Stimulated activated CD8-positive, alpha-beta memory T cell treated with anti-CD3 and anti-CD28 coated beads, Interleukin-15, amount 100 ng/mL, for 1 hour (primary cell): ENCODE measurements at regions not wholly inside any gene's neighbourhood (a gene's known extent, or its start where the extent isn't known, plus 50 kb on each side); places are given as distances from the start of the nearest gene placed in this dataset.

Experiments used
- DNase-seq: peaks from one replicate; pipeline ENCODE4 v3.0.0-alpha.2; 2020; ENCODE audit warnings: low read depth

DNA sequence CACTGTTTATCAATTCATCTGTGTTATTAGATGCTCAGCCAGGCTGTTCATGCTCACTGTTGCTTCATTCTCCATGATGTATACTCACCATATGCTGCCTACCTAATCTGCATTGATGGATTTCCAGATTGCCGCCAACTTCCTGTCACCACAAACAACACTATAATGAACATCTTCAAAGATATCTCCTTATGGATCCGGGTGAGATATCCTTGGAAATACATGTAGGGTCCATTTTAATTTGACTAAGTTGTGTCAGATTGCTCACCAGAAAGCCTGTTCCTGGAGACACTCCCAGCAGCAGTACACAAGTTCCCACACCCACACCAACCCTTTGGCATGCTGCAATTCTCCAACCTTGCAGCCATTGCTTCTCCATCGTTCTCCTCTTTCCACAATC is 547.5 kb upstream of the TNP1 start:
- no peak for DNase-seq

DNA sequence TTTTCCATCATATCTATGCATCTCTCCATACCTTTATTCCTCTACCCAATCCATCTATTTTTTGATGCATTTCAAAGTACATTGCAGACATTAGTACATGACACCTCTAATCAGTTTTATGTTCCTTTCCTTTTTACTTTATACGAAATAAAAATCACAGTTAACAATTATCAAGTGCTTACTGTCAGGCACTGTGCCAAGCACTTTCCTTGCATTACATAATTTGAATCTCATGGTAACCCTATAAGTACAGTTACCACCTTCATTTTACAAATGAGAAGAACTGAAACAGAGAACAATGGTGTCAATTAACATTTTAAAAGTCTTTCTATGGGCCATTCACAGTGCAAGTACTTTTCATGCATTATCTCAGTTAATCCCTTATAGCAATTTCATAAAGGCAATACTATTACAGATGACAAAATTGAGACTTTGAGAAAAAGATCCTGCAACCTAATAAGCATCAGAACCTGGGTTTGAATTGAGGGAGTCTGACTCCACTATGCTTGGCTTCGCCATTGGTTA is 544.4 kb upstream of the TNP1 start:
- DNase-seq: no peak

DNA sequence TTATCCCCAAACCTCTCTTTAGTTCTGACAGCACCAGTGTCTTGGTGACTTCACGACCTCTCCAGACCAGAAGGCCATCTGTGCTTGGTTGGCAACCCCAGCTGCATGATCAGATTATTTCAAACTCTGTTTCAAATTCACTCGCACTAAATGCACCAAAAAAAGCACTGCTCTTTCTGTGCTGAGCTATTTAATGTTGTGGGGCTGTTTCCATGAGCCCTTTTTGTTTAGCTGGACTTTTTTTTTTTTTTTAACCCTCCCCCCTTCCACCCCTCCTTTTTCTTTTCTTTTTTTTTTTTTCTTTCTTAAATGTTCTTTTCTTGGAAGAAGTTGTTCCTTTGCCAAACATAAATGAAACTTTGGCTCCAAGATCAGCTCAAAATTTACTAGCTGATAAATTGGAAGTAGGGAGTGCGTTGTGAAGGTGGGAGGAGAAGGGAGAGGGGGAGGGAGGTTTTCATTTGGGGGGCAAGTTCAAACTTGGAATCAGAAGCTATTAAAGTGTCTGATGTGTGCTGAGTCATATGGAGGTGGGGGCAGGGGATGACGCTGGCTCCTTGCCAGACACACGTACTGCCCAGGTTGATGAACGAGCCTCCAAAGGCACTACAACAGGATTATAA is 543.0 kb upstream of the TNP1 start:
- no peak for DNase-seq

DNA sequence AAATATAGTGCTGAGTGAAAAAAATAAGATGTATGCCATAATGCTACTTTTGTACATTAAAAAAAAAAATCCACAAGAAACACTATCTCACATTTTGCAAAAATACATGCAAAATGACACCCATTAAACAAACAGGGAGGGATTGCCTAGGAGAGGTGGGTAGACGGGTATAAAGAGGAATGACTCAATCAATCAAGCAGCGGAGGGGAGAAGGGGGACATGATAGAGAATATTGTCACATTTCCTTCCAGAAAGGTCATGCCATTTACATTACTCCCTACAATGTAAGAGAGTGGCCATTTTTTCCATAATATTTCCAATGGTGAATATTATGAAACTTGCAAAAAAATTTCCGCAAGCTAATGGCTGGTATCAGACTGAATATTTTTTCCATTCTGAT is 542.3 kb upstream of the TNP1 start:
- no peak for DNase-seq

DNA sequence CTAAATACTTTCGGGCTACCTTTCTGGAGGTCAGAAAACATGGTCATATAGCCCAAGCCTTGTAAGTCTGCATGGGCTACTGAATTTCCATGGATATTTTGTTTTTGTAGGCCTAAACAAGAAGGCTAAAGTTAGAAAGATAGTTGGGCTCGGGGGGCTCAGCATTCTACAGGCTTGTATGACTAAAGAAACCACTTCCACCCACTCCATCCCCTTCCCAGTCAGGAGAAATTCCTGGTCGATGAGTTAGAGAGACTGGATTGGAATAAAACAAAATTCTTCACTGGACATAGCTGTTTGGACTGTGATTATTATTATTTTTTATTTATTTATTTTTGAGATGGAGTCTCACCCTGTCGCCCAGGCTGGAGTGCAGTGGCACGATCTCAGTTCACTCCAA is 539.4 kb upstream of the TNP1 start:
- no peak for DNase-seq

DNA sequence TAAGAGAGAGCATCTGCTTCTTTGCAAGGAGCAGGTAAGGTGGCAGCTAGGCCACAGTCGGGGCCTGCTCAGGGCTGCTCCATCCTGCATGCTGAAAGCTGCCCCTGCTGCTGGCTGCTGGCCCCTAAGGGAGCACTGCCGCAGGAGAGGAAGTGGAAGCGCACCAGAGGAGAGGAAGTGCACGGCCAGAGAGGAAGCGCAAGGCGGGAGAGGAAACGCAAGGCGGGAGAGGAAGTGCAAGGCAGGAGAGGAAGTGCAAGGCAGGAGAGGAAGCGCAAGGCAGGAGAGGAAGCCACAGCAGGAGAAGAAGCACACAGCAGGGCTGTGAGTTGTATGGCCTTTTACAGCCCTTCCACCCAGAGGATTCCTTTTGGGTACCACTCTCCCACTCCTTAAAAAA is 539.0 kb upstream of the TNP1 start:
- no peak for DNase-seq

DNA sequence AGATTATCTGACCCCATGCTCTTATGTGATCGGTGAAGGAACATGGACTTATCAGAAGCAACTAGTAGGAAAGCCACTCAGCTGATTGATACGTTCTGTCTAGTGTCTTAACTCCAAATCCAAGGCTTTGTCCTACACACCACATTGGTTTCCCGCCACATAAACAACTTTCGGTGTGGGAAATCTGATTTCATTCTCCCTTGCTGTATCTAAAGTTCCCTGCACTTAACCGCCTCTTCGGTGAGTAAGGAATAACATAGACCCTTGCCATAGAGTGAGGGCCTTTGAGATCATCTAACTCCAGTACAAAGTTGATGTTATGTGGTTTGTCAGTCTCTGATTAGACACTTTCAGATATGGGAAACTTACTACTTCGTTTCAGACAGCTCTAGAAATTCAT is 538.2 kb upstream of the TNP1 start:
- DNase-seq: no peak

DNA sequence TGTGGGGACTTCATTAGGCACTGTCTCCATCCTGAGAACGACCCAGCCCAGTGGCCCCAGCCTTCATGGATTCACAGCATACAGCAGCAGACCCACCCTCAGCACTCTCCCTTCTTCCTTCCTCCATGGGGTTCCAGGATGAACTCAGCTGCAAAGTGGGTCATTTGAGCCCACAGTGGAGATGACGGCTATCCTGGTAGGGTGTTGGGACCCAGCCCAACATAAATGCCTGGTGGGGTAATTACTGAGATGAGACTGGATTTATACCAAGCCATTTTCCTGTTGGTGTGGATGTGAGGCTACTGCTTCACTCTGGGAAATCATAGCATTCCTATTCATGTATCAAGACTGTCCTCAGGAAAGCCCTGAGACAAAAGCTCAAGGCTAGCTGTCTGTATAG is 536.7 kb upstream of the TNP1 start:
- no peak for DNase-seq

DNA sequence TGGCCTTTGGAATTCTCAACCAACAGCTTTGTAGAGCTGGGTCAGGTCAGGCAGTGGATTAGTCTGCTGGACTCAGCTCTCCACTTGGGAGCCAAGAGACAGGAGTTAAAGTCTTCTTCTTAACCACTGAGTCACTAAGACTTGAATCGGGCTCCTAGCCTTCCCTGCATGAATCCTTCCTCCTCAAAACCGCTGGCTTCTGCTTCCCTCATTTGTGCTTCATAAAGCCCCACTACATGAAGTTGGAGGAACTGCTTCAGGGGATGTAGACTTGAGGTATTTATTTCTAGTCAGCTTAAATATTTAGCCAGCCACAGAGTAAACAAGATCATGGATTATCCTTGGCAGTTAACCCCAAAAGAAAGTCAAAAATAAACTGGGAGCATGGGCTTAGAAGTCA is 536.3 kb upstream of the TNP1 start:
- DNase-seq: no peak

DNA sequence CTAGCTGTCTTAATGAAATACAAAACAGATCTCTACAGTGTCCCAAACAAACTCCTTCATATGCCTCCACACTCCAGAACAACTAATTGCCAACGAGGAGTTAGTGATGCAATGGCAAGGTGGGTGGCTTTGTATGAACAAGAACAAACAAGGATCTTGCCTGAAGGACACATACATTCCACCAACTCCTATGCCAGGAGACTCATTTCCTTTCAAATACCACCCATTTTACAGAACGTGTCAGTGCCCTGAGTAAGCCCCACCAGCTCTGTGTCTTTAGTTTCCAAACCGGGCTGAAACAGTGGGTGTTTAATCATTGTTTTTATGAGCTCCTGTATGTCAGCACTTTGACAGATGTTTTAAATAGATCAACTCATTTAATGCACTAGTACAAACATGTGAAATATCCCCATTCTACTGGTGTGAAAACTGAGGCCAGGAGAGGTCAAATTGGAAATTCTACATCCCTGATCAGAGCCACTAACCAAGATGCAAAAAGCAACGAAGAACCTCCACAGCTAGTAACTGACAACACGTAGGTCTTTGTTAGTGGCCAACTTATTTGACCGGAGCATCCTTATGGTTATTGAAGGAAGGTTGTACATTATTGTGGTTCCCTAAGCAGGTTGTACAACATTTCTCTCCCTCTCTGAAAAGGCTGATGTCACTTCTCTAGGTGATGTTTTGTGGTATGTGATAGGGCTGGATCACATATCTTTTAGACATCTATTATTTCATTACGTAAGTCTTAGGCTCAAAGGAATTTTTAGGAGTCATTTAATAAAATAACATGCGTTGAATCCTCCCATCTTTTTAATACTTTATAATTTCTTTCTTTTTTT is 534.9 kb upstream of the TNP1 start:
- DNase-seq: no peak

DNA sequence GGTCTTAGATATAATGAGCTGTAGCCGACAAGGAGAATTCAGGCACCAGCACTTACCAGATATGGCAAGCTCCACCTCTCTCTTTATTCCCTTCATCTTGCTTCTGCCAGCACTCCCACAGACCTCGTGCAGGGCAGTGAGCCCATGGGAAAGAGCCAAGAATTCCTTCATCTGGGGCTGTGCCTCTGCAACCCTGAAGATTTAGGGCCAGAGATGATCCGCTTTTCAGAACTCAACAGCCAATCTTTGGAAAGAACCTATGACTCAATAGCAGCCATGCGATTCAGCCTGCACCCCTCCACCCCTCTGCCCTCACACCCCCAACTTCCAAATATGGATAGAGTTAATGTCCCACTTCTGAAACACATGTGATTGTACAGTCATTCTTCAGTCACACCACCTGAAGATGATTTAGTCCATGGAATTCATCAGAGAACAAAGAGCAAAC is 533.7 kb upstream of the TNP1 start:
- no peak for DNase-seq

DNA sequence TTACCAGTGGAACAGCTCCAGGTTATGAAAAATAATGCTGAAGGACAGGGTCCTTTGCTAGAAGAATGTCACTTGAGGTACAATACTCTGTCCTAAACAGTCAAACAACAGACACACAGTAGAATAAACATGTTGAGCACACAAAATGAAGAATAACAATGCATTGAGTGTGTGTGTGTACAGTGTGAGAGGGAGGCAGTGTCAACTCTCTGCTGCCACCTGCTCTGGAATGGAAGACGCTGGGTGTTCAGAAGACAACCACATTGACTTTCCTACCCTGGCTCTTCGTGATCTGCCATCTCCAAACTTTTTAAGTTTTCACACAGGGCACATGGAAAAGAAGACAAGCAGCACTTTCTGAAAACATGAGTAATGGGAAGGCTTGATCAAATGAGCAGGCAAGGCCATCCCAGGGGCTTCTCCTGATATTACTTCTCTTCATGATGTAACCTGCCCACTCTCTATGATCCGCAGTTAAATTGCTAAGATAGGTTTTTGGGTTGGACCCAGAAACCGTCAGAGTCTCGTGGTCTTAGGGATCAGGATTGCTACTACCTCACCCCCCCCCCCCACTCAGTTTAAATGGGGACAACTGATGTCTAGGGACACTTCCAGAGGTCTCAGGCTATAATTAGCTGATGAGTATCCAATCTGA is 533.2 kb upstream of the TNP1 start:
- DNase-seq: no peak

DNA sequence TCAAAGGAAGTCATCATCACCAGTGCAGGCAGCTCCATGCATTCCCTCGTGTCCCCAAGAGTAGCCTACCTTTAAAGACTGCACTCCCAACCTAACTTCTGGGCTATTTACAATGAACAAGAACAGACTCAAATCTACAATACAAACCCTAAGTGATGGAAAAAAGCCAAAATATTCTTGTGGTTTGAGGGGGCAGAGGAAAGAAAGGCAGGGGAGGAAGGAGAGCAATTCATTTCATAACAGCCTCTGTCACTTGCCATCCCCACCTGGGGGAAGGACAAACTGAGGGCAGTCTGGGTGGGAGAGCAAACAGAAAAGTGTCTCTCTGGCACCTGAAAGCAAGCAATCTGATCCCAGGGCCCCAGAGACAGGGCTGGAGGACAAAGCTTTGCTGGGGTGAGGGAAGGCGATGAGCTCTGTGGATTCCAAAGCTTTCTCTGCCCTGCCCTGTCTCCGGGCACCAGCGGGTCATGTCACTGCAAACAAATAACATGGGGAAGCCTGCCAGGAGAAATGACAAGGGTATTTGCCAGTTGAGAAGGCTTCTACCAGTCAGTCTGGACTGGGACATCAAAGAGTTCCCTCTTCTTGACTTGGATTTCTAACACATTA is 528.0 kb upstream of the TNP1 start:
- DNase-seq: no peak

DNA sequence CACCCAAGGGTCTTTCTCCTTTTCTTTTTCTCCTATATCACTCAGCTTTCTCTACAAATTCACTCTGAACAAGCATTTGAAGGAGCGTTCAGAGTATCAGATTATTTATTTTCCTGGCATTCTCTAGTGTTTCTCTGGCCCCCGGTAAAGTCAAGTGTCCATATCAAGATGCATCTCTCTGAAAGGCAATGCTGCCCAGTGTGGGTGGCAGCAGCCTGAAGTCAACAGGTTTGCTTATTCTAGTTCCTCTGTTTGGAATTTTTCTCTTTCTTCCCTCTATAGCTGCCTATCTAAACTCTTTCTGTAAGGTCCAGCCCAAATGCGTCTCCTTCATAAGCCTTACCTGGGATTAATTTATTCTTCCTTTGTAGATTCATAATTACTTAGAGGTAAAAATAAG is 526.2 kb upstream of the TNP1 start:
- no peak for DNase-seq

DNA sequence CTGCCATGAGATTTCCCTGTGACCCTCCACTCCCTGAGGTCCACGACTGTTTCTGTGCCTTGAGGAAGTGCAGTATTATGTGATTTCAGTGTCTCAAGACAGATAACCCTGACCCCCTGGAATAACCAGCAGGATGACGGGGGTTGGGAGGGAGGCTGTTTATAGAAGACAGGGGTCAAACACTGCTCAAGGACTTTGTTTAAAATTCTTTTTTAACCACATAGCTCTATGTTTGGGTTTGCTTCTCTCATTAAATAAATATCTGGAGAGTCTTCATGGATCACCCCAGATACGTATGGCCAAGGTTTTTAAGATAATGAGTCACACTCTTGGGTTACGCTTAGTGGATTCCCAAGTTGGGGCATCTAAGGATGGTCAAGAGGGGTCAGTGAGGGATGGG is 523.8 kb upstream of the TNP1 start:
- no peak for DNase-seq

DNA sequence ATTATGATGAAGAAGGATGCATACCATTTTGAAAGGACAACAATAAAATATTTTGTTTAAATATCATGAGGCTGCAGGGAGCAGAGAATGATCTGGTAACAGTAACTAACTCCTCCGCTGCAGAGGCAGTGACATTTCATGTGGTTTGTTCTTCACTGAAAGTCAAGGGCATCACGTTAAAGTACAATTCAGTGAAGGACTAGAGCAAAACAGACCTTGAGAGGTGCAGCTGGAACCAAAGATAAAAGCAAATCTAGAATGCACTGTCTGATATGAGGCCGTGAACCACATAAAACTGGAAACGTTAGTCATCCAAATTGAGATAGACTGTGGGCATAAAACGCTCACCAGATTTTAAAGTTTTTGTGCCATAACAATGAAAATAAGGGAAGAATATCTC is 522.9 kb upstream of the TNP1 start:
- DNase-seq: no peak

DNA sequence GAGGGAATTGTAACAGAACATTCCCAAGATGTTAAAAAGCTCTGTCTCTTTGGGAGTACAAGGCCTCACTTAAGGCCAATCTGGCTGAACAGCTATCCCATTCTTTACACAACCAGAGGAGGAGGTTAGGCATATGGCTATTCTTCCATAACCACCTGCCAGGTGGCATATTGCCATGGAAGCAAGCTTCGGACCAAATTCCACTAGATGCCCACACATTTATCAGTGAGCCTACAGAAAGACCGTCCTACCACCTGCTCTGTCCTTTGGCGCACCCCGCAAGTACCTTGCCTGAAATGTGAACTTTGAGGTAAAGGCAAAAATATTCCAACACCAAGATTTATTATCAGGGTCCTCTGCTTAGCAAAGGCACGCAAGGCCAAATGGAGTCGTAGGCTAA is 519.9 kb upstream of the TNP1 start:
- DNase-seq: no peak

DNA sequence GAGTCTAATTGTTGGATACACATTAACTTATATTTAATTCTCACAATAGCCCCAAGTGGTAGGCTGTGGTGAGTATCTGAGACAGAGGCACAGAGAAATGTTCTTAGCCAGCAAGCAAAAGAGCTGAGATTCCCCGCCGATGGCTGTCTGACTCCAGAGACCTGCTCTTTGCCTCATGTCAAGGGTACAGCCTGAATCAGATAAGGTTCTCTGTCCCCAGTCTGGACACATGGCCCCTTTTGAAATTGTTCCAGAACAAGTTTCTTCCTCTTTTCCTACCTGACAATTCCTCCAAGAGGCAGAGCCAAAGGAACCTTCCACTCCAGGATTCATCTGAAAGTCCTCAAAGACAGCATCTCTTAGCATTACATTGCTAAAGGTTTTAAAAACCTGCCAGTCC is 512.9 kb upstream of the TNP1 start:
- DNase-seq: no peak

DNA sequence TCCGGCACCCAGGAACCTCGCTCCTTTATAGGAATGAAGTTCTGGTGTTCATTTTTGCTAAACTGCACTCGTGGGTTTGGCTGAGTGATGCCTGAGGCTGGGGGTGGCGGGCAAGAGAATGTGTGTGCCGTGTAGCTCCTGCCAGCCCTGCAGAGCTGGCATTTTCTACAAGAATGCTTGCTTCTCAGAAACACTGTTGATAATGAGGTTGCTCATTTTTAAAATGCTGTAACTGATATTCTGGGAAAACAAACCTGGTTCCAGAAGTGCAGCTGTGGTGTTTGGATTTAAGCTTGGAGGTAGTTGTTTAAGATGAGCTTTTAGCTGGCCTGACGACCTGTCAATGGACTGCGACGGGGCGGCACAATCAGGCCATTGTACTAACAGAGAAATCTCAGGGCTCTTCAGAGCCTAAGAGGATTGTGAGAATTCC is 511.9 kb upstream of the TNP1 start:
- DNase-seq: no peak

DNA sequence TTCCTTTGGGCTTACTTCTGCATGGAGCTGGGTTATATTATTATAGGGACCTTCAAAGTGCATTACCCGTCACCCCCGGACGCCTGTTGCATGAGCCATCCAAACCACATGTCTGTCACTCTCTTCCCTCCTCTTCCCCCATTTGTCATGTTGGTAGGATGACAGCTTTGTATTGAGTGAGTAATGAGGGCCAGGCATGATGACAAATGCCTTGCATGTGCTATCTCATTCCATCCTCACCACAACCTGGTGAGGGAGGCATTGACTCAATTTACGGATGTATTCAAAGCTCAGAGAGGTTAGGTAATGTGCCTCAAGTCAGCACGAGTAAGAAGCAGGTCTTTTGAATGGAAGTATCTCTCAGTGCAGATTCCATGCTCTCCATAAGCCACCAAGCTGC is 510.5 kb upstream of the TNP1 start:
- DNase-seq: no peak

DNA sequence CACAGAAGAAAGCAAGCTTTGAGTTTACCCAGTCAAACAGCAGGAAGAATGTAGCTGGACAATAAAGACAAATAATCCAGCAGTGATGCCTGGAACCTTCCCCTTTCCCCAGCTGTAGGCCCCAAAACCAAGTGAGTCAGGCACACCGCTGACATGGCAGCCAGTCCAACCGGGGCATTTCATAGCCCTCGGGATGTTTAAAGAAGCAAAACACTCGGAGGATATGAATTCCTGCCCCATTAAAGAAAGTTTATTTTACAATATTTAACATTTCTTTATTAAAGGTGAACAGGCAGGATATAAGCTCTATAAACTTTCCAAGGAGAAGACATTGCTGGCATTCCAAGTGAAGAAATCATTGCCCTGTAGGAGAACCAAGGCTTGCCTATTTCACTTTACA is 507.6 kb upstream of the TNP1 start:
- DNase-seq: no peak

DNA sequence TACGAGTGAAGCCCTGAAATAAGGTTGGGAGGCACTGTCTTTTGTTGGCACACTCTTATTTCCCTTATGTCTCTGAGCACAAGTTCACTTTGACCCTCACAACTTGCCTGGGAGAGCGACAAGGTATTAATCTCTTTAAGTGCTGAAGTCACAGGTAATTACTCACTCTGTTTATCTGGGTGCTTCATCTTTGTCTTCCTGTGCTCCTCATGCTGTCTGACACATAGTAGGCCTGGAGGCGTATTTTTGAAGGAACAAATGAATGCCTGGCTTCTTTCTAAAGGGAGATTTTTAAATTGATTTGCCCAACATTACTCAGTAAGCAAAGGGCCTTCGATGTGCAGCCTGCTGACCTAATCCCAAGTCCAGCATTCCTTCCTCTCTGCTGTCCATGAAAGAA is 507.1 kb upstream of the TNP1 start:
- no peak for DNase-seq
